ENCODE measurements at regions not wholly inside any gene's neighbourhood (a gene's known extent, or its start where the extent isn't known, plus 50 kb on each side); places are given as distances from the start of the nearest gene placed in this dataset.
A peak's percentile ranks its signal among the peaks of the same experiment; 100 is the strongest.

DNA sequence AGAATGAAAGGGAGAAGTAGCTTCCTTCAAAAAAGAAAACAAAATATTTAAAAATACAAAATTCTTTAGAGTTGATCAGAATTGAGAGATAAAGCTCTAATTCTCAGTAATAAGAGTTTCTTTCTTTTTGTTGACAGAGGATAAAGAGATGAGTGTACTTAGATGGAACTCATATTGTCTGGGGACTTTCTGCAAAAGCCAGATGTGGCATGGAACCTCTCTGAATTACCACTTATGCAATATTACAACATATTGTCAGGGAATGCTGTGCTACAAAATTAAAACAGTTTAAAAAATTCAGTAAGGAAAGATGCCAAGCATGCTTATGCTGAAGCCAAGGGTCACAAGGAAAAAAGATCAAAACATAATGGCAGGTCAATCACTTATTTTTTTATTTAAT is 386.6 kb upstream of the LRATD1 start:
- TF ChIP-seq, protein P1, sequence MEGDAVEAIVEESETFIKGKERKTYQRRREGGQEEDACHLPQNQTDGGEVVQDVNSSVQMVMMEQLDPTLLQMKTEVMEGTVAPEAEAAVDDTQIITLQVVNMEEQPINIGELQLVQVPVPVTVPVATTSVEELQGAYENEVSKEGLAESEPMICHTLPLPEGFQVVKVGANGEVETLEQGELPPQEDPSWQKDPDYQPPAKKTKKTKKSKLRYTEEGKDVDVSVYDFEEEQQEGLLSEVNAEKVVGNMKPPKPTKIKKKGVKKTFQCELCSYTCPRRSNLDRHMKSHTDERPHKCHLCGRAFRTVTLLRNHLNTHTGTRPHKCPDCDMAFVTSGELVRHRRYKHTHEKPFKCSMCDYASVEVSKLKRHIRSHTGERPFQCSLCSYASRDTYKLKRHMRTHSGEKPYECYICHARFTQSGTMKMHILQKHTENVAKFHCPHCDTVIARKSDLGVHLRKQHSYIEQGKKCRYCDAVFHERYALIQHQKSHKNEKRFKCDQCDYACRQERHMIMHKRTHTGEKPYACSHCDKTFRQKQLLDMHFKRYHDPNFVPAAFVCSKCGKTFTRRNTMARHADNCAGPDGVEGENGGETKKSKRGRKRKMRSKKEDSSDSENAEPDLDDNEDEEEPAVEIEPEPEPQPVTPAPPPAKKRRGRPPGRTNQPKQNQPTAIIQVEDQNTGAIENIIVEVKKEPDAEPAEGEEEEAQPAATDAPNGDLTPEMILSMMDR (IDR thresholded peaks at IDR 0.05; ENCODE audit: poor library complexity, severe bottlenecking), result no peak
- Histone ChIP-seq H3K27ac (ENCODE audit: poor library complexity, severe bottlenecking) (no peak overlapping the region), H3K36me3 (ENCODE audit: low read depth) (no peaks in the 10 kb centered on the region), H3K27me3 (ENCODE audit: insufficient read depth, poor library complexity, severe bottlenecking) (no peaks in the 10 kb centered on the region), H3K4me1 (ENCODE audit: insufficient read depth, poor library complexity, severe bottlenecking) (no peaks in the 10 kb centered on the region), H3K9me3 (ENCODE audit: severe bottlenecking) (no peaks in the 10 kb centered on the region), H3K4me3 (ENCODE audit: severe bottlenecking) (no peak overlapping the region)
- DNase-seq (ENCODE audit: low spot score), result no peak
- ATAC-seq (ENCODE audit: low read depth), result no peak

DNA sequence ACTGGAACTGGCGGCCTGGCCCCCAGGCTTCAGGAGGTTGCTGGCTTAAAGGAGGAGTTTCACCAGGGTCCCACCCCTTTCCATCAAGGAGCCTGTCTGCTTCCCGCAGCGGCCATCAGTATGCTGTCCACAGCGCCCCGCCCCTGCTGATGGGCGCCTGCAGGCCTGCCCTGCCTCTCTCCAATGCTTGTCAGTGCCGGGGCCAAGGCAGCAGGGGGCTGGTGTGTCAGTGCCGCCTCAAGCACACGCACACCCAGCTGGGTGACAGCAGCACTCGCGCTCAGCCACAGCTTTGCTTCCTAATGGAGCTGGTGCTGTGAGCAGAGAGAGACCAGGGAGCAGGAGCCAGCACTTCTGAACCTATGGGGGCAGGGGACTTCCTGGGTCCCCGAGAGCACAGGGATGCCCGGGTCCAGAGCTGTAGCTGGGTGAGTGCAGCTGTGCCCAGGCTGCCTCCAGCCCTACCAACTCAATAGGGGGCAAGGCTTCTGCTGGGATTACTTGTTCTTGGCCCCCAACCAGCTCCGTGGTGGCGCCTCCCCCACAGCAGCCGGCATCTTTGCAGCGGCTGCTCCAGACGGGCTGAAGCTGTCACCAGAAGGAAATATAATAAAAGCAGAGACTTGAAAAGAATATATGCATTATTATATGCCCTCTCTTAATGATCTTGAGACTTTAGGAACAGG is 377.2 kb upstream of the LRATD1 start:
- DNase-seq (ENCODE audit: low spot score) (no peak), ATAC-seq (ENCODE audit: low read depth) (no peak)
- Histone ChIP-seq H3K9me3 (ENCODE audit: severe bottlenecking) (no peaks in the 10 kb centered on the region), H3K36me3 (ENCODE audit: low read depth) (no peaks in the 10 kb centered on the region), H3K4me3 (ENCODE audit: severe bottlenecking) (no peak overlapping the region), H3K4me1 (ENCODE audit: insufficient read depth, poor library complexity, severe bottlenecking) (peaks cover 6% of the 10 kb centered on the region), H3K27me3 (ENCODE audit: insufficient read depth, poor library complexity, severe bottlenecking) (no peaks in the 10 kb centered on the region), H3K27ac (ENCODE audit: poor library complexity, severe bottlenecking) (no peak overlapping the region)
- TF ChIP-seq, protein P1 (IDR thresholded peaks at IDR 0.05; ENCODE audit: poor library complexity, severe bottlenecking), result no peak

DNA sequence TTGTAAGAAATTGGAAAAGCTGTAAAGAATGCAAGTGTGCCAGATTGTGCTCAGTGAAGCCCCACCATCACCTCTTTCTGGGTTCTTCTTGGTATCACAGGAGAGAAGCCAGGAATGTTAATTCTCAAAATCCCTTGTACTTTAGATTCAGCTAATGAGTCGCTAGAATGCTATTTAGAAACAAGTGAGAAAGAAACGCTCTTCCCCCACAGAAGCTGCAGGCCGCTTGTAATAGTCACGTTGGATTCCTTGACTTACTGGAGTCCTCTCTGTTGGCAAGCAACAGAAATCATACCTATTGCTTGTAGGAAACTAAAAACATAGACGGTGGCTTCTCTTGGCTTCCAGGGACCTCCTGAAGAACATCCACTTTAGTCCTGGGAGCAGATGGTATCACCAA is 375.6 kb upstream of the LRATD1 start:
- ATAC-seq (ENCODE audit: low read depth), result no peak
- Histone ChIP-seq H3K27me3 (ENCODE audit: insufficient read depth, poor library complexity, severe bottlenecking) (no peaks in the 10 kb centered on the region), H3K4me3 (ENCODE audit: severe bottlenecking) (no peak overlapping the region), H3K4me1 (ENCODE audit: insufficient read depth, poor library complexity, severe bottlenecking) (peaks cover 6% of the 10 kb centered on the region), H3K9me3 (ENCODE audit: severe bottlenecking) (no peaks in the 10 kb centered on the region), H3K36me3 (ENCODE audit: low read depth) (no peaks in the 10 kb centered on the region), H3K27ac (ENCODE audit: poor library complexity, severe bottlenecking) (peak overlapping the region; percentile 24)
- DNase-seq (ENCODE audit: low spot score), result no peak
- TF ChIP-seq, protein P1 (IDR thresholded peaks at IDR 0.05; ENCODE audit: poor library complexity, severe bottlenecking), result no peak

DNA sequence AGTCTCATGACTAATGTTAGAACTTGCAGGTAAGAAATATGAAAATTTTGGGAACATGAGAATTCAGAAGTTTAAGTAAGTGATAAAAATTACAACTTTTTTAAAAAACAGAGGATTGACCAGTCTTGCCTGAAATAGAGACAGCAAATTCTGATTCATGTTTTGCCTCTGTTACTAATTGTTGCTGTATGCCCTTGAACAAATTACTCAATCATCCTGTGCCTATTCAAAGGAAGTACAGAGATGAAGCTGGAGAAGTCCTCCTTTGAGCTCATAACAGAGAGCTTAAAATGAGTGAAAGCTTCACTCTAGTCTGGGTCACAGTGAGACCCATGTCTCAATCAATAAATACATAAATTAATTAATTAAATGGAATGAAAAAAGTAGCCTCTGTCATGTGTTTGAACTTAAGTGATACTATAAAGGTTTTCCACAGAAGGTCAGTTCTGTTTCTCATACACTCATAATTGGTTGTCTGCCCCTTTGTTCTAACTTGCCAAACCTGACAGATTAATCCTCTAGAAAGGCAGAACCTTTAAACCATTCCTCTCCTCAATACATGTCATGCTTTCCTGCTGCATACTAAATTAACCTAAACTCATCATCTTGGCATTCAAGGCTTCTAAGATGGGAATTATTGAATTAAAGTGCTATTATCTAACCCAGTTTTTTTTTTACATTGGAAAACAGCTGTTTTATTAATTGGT is 374.6 kb upstream of the LRATD1 start:
- peaks cover 6% of the 10 kb centered on the region for H3K4me1 ChIP-seq (ENCODE audit: insufficient read depth, poor library complexity, severe bottlenecking)
- no peaks in the 10 kb centered on the region for H3K27me3 ChIP-seq (ENCODE audit: insufficient read depth, poor library complexity, severe bottlenecking)
- no peaks in the 10 kb centered on the region for H3K36me3 ChIP-seq (ENCODE audit: low read depth)
- H3K27ac ChIP-seq (ENCODE audit: poor library complexity, severe bottlenecking), result peak overlapping the region; percentile 24
- H3K9me3 ChIP-seq (ENCODE audit: severe bottlenecking), result no peaks in the 10 kb centered on the region
- no peak for DNase-seq (ENCODE audit: low spot score)
- TF ChIP-seq, protein P1 (IDR thresholded peaks at IDR 0.05; ENCODE audit: poor library complexity, severe bottlenecking), result no peak
- no peak overlapping the region for H3K4me3 ChIP-seq (ENCODE audit: severe bottlenecking)
- ATAC-seq (ENCODE audit: low read depth), result no peak; the same call in 2 of the 3 replicates

DNA sequence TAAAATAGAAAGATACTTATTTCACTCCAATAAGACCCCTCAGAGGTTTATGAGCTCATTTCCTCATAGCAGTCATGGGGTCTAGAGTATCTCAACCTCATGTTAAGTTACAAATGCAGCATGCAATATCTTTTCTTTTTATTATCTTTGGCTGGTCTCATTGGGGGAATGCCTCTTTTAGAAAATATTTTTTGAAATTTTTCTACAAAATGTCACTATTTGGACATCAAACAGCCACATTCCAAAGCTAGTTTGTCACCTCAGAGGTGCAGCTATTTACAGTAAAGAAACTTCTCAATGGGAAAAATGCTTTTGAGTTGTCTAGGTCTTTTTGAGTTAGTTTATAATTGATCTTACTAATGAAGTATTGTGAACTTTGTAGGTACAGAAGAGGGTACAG is 370.7 kb upstream of the LRATD1 start:
- H3K27me3 ChIP-seq (ENCODE audit: insufficient read depth, poor library complexity, severe bottlenecking), result no peaks in the 10 kb centered on the region
- DNase-seq (ENCODE audit: low spot score) (no peak), ATAC-seq (ENCODE audit: low read depth) (no peak)
- H3K36me3 ChIP-seq (ENCODE audit: low read depth), result no peaks in the 10 kb centered on the region
- H3K27ac ChIP-seq (ENCODE audit: poor library complexity, severe bottlenecking), result no peak overlapping the region
- H3K4me1 ChIP-seq (ENCODE audit: insufficient read depth, poor library complexity, severe bottlenecking), result peaks cover 6% of the 10 kb centered on the region
- no peaks in the 10 kb centered on the region for H3K9me3 ChIP-seq (ENCODE audit: severe bottlenecking)
- TF ChIP-seq, protein P1 (IDR thresholded peaks at IDR 0.05; ENCODE audit: poor library complexity, severe bottlenecking), result no peak
- no peak overlapping the region for H3K4me3 ChIP-seq (ENCODE audit: severe bottlenecking)

Measured in RWPE2 (cell line).